Small intestine (tissue), 7 donors: ENCODE measurements at regions not wholly inside any gene's neighbourhood (a gene's known extent, or its start where the extent isn't known, plus 50 kb on each side); places are given as distances from the start of the nearest gene placed in this dataset.

Experiments
- DNase-seq, 2 donors: peaks; one replicate each; pipeline versions ENCODE4 v3.0.0 to v3.0.0-alpha.2; 2013
- FAIRE-seq: peaks from 2 replicates; lab custom pipeline; 2012; peaks lifted over from hg19 to GRCh38; lab: Jason Lieb, UNC
- H3K27ac ChIP-seq, 3 donors: one replicate each; pipeline ENCODE4 v1.5.1; 2013; ENCODE audit warnings: low read length in 2 of 3, mild to moderate bottlenecking in 2 of 3, control low read depth in 1 of 3, inconsistent platforms in 1 of 3, low read depth in 1 of 3, moderate library complexity in 1 of 3
- H3K27me3 ChIP-seq, 3 donors: one replicate each; pipeline ENCODE4 v1.6.1; 2013; ENCODE audit warnings: low read length in 3 of 3, inconsistent platforms in 1 of 3; ENCODE audit not compliant: control insufficient read depth in 3 of 3, insufficient read depth in 3 of 3
- H3K36me3 ChIP-seq, 3 donors: one replicate each; pipeline ENCODE4 v1.6.1; 2013; ENCODE audit warnings: low read length in 3 of 3, inconsistent platforms in 1 of 3, low read depth in 1 of 3, mild to moderate bottlenecking in 1 of 3, moderate library complexity in 1 of 3; ENCODE audit not compliant: control insufficient read depth in 3 of 3, insufficient read depth in 2 of 3
- H3K4me1 ChIP-seq, 3 donors: one replicate each; pipeline ENCODE4 v1.6.1; 2013; ENCODE audit warnings: low read length in 2 of 3, inconsistent platforms in 1 of 3, low read depth in 1 of 3, mild to moderate bottlenecking in 1 of 3, moderate library complexity in 1 of 3; ENCODE audit not compliant: control insufficient read depth in 3 of 3, insufficient read depth in 2 of 3
- H3K4me3 ChIP-seq, 3 donors: one replicate each; pipeline ENCODE4 v1.5.1; 2013; ENCODE audit warnings: low read length in 3 of 3, control low read depth in 1 of 3, inconsistent platforms in 1 of 3, low read depth in 1 of 3, mild to moderate bottlenecking in 1 of 3, moderate library complexity in 1 of 3
- H3K9me3 ChIP-seq, 2 donors: one replicate each; pipeline ENCODE4 v1.6.1; 2013; ENCODE audit warnings: low read depth in 1 of 2, low read length in 1 of 2; ENCODE audit not compliant: control insufficient read depth in 2 of 2, insufficient read depth in 1 of 2
- WGBS, 3 donors: extraction: QIAGEN DNeasy Blood & Tissue Kit; methylation state at CpG; one replicate each; pipeline ENCODE4 v1.1.7; 2013; 5-methylcytosine and 5-hydroxymethylcytosine counted together
- donor health status: healthy with polysubstance abuse.
- donor health status: control.
- donor health status: control.
- donor health status: Bipolar disorder and iron deficiency.
- donor health status: healthy.

DNA sequence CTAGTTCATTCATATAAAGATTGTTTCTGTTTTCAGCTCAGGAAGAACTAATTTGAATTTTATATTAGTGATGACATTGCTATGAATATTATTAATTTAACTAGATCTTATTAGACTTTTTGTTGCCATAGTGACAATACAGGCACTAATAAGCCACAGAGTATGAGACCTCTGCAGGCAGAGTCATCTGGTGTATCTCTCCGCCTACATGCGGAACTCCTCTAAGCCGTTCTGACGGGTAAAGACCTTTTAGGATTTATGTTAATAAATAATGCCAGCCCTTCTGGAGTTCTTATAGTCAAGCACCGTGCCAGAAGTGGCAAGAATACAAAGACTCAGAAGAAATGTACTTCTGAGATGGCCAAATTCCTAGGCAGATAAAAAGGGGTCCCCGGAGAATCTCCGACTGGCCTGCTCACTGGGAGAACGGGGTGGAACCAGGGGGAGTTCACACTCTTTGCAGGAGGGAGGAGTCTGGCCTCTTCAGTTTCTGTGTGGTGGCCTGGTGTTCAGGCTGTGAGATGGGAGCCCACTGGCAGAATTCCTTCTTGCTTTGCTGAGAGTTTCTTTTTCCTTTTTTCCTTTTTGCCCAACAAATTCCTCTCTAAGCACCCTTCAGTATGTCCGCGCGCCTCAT is 85.1 kb upstream of the IL12B start:
- 71 to 82% (median 81%) methylated on average over 11 of the region's 11 CpGs for WGBS, 3 donors

DNA sequence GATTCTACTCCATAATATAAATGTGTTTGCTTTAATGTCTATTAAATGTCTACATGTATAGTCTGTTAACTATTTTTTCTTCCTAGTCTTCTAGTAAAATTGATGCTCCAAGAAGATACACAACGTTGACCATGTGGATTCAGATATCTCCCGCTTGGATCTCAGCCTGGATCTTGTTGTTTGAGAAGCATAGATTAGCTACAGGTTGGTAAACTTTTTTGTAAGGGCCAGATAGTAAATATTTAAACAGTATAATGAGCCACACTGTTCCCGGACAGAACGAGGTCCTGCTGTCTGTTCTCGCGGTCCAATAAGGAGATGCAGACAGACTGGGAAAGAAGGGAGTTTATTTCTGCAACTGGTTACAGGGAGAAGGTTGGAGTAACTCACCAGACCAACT is 86.2 kb upstream of the IL12B start:
- no peak for DNase-seq
- H3K27ac ChIP-seq: no peak overlapping the region
- no peak overlapping the region for H3K4me3 ChIP-seq
- H3K9me3 ChIP-seq: no peaks in the 10 kb centered on the region
- FAIRE-seq: no peak
- H3K36me3 ChIP-seq: no peaks in the 10 kb centered on the region
- WGBS, 3 donors: 62 to 74% (median 63%) methylated on average over 6 of the region's 6 CpGs
- no peaks in the 10 kb centered on the region for H3K4me1 ChIP-seq
- H3K27me3 ChIP-seq: no peaks in the 10 kb centered on the region

More for the DNA sequence above, 85.1 kb upstream of the IL12B start:
- no peak for FAIRE-seq
- no peak overlapping the region for H3K4me3 ChIP-seq
- H3K4me1 ChIP-seq: no peaks in the 10 kb centered on the region
- peaks cover 0 to 2% (median 0%) of the 10 kb centered on the region in 3 donors for H3K27me3 ChIP-seq
- DNase-seq: no peak
- H3K36me3 ChIP-seq: no peaks in the 10 kb centered on the region
- no peak overlapping the region for H3K27ac ChIP-seq
- no peaks in the 10 kb centered on the region for H3K9me3 ChIP-seq

DNA sequence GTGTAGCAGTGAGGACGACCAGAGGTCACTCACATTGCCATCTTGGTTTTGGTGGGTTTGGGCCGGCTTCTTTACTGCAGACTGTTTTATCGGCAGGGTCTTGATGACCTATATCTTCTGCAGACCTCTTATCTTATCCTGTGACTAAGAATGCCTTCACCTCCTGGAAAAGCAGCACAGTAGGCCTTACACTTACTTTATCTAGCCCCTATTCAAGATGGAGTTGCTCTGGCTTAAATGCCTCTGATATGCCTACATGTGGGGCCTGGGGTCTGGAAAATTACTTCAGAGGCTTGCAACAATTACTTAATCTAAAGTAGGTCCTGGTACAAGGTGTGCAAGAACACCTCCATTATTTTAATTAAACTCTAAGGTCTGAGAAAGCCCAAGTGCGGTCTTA is 86.9 kb upstream of the IL12B start:
- no peaks in the 10 kb centered on the region for H3K4me1 ChIP-seq
- WGBS, 3 donors: 80 to 90% (median 82%) methylated on average over 4 of the region's 4 CpGs
- no peak overlapping the region for H3K4me3 ChIP-seq
- no peak overlapping the region for H3K27ac ChIP-seq
- no peaks in the 10 kb centered on the region for H3K9me3 ChIP-seq
- no peaks in the 10 kb centered on the region for H3K36me3 ChIP-seq
- H3K27me3 ChIP-seq: no peaks in the 10 kb centered on the region
- FAIRE-seq (no peak), DNase-seq (no peak)

DNA sequence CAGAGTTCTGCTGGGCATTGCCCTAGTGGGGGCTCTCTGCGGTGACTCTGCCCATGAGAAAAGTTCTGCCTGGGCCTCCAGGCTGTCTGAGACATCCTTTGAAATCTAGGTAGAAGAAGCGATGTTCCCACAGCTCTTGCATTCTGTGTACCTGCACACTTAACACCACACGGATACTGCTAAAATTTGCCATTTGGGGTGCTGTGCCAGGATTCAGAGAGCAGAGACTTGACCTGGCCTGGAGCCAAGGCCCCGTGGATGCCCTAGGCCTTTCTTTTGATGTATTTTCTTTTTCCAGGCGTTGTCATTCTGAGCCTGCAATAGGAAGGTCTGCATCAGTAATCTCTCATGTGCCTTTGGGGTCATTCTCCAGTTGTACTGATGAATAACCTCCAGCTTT is 89.3 kb upstream of the IL12B start:
- Histone ChIP-seq H3K27me3 (peaks cover 0 to 4% (median 0%) of the 10 kb centered on the region in 3 donors), H3K9me3 (no peaks in the 10 kb centered on the region), H3K4me3 (no peak overlapping the region), H3K36me3 (no peaks in the 10 kb centered on the region), H3K27ac (no peak overlapping the region), H3K4me1 (no peaks in the 10 kb centered on the region)
- FAIRE-seq (no peak), DNase-seq (no peak)
- WGBS, 3 donors: 56 to 73% (median 63%) methylated on average over 5 of the region's 5 CpGs

DNA sequence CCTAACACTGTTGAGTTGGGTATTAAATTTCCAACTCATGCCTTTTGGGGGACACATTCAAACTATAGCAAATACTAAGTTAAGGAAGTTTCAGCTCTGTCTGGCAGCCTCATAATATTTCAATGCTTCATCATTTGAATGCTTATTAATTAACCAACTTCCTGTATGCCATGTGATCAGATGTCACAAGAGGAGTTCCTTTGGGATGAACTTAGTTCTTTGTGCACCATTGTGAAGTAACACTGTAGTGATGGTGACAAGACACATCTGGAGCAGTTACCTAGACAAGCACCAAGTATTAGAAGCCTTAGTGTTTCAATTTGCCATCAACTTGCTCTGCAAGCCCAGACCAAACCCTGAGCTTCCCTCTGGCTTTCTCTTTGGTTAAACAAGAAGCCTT is 90.7 kb upstream of the IL12B start:
- Histone ChIP-seq H3K4me3 (no peak overlapping the region), H3K27ac (no peak overlapping the region), H3K9me3 (no peaks in the 10 kb centered on the region), H3K27me3 (peaks cover 0 to 4% (median 0%) of the 10 kb centered on the region in 3 donors), H3K4me1 (no peaks in the 10 kb centered on the region), H3K36me3 (no peaks in the 10 kb centered on the region)
- FAIRE-seq (no peak), DNase-seq (no peak)

DNA sequence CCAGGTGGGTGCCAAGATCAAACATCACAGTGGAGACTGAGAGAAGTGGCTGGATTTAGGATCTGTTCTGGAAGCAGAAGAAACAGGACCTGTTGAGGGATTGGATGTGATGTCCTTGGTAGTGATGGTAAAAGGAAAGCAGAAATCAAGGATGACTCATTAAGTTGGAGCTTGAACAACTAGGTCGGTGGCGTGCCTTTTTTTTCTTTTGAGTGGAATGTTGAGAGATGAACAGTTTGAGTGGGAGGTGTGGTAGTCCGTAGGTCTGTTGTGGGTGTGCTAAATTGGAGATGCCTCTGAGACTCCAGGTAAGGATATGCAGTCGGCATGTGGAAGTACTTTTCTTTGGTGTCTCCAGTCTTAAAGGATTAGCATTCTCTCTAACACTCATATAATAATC is 92.1 kb upstream of the IL12B start:
- H3K27me3 ChIP-seq: peaks cover 0 to 4% (median 0%) of the 10 kb centered on the region in 3 donors
- no peak overlapping the region for H3K27ac ChIP-seq
- 64 to 75% (median 68%) methylated on average over 4 of the region's 4 CpGs for WGBS, 3 donors
- no peak overlapping the region for H3K4me3 ChIP-seq
- H3K9me3 ChIP-seq: no peaks in the 10 kb centered on the region
- no peaks in the 10 kb centered on the region for H3K4me1 ChIP-seq
- no peaks in the 10 kb centered on the region for H3K36me3 ChIP-seq
- DNase-seq: no peak
- no peak for FAIRE-seq

DNA sequence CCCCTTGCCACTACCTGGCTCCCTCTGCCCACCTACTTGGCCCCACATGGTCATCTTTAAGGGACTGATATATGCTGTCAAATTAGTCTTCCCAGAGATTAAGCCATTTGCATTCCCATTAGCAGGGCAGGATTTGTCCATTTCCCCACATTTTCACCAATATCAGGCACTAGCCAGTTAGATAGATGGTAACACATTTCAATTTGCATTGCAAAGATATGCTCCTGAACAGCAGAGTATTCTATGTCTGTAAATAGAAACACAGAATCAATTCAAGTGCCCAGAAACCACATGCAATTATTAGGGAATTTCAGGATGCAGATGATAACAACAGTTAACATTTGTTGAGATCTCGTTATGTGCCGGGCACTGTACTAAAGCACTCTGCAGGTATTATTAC is 92.6 kb upstream of the IL12B start:
- Histone ChIP-seq H3K27ac (no peak overlapping the region), H3K4me3 (no peak overlapping the region), H3K4me1 (no peaks in the 10 kb centered on the region), H3K27me3 (peaks cover 0 to 4% (median 0%) of the 10 kb centered on the region in 3 donors), H3K9me3 (no peaks in the 10 kb centered on the region), H3K36me3 (no peaks in the 10 kb centered on the region)
- no peak for FAIRE-seq
- no peak for DNase-seq
- WGBS, 3 donors: 92 to 100% (median 93%) methylated on average over 2 of the region's 2 CpGs

DNA sequence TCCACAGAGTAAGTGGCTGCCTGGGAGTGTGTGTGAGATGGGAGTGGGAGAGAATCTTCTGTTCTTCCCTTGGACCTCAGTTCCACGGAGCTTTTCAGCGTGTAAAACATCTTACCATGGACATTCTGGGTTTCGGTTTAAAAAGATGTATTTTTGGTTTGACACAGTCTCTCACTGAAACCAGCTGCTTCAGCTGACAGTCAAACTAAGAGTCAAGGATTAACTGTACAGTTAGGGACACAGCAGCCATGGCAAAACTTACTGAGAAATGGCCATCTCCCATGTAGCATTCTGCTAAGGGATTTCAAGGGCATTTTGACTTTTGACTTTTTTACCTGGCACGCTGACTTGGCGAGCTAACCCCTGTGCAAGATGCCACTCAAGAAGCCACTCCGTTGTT is 93.8 kb upstream of the IL12B start:
- no peaks in the 10 kb centered on the region for H3K4me1 ChIP-seq
- peaks cover 0 to 4% (median 1%) of the 10 kb centered on the region in 3 donors for H3K27me3 ChIP-seq
- FAIRE-seq: no peak
- no peaks in the 10 kb centered on the region for H3K36me3 ChIP-seq
- H3K9me3 ChIP-seq: no peaks in the 10 kb centered on the region
- H3K27ac ChIP-seq: no peak overlapping the region
- no peak overlapping the region for H3K4me3 ChIP-seq
- DNase-seq: no peak
- 84 to 88% (median 84%) methylated on average over 6 of the region's 6 CpGs for WGBS, 3 donors

DNA sequence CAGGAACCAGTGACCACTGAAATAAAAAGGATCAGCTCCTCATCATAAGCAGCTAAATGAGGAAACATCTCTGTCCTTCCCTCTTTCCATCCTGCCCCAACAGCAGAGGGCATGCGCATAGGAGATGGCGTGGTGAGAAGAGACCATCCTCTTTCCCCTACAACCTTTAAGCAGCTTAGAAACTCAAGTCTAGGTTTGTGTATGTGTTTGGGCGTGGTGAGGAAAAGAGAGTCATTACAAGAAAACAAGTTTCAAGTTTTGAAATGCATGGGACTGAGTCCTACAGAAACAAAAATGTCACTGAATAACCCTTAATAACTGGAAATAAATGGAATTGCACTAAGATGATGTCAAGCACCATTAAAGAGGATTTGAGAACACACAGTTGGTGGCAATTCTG is 96.4 kb upstream of the IL12B start:
- 75 to 81% (median 81%) methylated on average over 3 of the region's 3 CpGs for WGBS, 3 donors
- no peak for FAIRE-seq

More for the DNA sequence above, 96.4 kb upstream of the IL12B start:
- H3K27me3 ChIP-seq: peaks cover 0 to 9% (median 1%) of the 10 kb centered on the region in 3 donors
- H3K4me1 ChIP-seq: no peaks in the 10 kb centered on the region
- H3K36me3 ChIP-seq: no peaks in the 10 kb centered on the region
- no peak for DNase-seq
- no peaks in the 10 kb centered on the region for H3K9me3 ChIP-seq
- H3K27ac ChIP-seq: no peak overlapping the region
- H3K4me3 ChIP-seq: no peak overlapping the region
